ENCODE measurements at regions not wholly inside any gene's neighbourhood (a gene's known extent, or its start where the extent isn't known, plus 50 kb on each side); places are given as distances from the start of the nearest gene placed in this dataset.

DNA sequence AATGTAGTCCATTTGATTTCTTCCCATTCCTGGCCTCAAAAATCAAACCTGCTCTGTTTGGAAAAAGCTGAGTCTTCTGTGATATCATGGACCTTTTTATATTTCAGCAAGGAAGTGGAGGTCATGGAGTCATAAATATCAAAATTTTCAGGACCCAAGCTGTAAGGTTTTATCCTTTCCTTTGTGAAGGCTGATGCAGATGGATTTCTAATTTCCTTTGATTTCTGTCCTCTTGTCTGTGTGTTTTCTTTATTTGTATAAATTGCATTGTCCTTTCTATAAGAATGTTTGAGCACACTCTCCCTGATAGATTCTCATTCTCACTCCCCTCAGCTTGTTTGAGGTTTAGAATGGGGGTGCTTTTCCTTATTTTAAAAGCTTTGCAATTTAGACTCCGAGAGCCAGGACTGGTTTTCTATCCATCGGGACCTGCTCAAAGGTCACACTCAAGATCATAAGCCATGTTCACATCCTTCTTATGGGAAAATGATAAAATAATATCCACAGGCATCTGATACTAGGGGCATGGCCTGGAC lies 127.4 kb upstream of the TMEM161B start:
- ATAC-seq (no peak), DNase-seq (ENCODE audit: low spot score) (no peak)
- Mint-ChIP-seq H3K36me3 (no peaks in the 10 kb centered on the region), H3K4me1 (peaks cover 77% of the 10 kb centered on the region), H3K9me3 (no peaks in the 10 kb centered on the region), H3K27ac (no peak overlapping the region), H3K4me3 (no peak overlapping the region), H3K27me3 (ENCODE audit: low read depth) (peaks cover 6% of the 10 kb centered on the region)
- TF ChIP-seq, protein P1, sequence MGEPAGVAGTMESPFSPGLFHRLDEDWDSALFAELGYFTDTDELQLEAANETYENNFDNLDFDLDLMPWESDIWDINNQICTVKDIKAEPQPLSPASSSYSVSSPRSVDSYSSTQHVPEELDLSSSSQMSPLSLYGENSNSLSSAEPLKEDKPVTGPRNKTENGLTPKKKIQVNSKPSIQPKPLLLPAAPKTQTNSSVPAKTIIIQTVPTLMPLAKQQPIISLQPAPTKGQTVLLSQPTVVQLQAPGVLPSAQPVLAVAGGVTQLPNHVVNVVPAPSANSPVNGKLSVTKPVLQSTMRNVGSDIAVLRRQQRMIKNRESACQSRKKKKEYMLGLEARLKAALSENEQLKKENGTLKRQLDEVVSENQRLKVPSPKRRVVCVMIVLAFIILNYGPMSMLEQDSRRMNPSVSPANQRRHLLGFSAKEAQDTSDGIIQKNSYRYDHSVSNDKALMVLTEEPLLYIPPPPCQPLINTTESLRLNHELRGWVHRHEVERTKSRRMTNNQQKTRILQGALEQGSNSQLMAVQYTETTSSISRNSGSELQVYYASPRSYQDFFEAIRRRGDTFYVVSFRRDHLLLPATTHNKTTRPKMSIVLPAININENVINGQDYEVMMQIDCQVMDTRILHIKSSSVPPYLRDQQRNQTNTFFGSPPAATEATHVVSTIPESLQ (CRISPR knock-in tag; IDR thresholded peaks at IDR 0.05): no peak
- TF ChIP-seq, protein P2, sequence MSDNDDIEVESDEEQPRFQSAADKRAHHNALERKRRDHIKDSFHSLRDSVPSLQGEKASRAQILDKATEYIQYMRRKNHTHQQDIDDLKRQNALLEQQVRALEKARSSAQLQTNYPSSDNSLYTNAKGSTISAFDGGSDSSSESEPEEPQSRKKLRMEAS (CRISPR knock-in tag; IDR thresholded peaks at IDR 0.05): no peak
- TF ChIP-seq, protein P3, sequence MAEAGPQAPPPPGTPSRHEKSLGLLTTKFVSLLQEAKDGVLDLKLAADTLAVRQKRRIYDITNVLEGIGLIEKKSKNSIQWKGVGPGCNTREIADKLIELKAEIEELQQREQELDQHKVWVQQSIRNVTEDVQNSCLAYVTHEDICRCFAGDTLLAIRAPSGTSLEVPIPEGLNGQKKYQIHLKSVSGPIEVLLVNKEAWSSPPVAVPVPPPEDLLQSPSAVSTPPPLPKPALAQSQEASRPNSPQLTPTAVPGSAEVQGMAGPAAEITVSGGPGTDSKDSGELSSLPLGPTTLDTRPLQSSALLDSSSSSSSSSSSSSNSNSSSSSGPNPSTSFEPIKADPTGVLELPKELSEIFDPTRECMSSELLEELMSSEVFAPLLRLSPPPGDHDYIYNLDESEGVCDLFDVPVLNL (CRISPR knock-in tag; IDR thresholded peaks at IDR 0.05; ENCODE audit: borderline replicate concordance, low read depth): no peak
- TF ChIP-seq ARID4B (CRISPR knock-in tag; IDR thresholded peaks at IDR 0.05; ENCODE audit: borderline replicate concordance): no peak
- no peak for TF ChIP-seq GRHL2 (CRISPR knock-in tag; IDR thresholded peaks at IDR 0.05; ENCODE audit: insufficient replicate concordance, severe bottlenecking)
- TF ChIP-seq, protein P4, sequence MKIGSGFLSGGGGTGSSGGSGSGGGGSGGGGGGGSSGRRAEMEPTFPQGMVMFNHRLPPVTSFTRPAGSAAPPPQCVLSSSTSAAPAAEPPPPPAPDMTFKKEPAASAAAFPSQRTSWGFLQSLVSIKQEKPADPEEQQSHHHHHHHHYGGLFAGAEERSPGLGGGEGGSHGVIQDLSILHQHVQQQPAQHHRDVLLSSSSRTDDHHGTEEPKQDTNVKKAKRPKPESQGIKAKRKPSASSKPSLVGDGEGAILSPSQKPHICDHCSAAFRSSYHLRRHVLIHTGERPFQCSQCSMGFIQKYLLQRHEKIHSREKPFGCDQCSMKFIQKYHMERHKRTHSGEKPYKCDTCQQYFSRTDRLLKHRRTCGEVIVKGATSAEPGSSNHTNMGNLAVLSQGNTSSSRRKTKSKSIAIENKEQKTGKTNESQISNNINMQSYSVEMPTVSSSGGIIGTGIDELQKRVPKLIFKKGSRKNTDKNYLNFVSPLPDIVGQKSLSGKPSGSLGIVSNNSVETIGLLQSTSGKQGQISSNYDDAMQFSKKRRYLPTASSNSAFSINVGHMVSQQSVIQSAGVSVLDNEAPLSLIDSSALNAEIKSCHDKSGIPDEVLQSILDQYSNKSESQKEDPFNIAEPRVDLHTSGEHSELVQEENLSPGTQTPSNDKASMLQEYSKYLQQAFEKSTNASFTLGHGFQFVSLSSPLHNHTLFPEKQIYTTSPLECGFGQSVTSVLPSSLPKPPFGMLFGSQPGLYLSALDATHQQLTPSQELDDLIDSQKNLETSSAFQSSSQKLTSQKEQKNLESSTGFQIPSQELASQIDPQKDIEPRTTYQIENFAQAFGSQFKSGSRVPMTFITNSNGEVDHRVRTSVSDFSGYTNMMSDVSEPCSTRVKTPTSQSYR (CRISPR knock-in tag; IDR thresholded peaks at IDR 0.05): no peak
- TF ChIP-seq CBFB (CRISPR knock-in tag; IDR thresholded peaks at IDR 0.05; ENCODE audit: low read depth): no peak
- TF ChIP-seq RELA (CRISPR knock-in tag; IDR thresholded peaks at IDR 0.05; ENCODE audit: borderline replicate concordance): no peak
- no peak for TF ChIP-seq ESRRA (CRISPR knock-in tag; IDR thresholded peaks at IDR 0.05; ENCODE audit: borderline replicate concordance)
- no peak for TF ChIP-seq ATF1 (CRISPR knock-in tag; IDR thresholded peaks at IDR 0.05)
- no peak for TF ChIP-seq NR2C2 (CRISPR knock-in tag; IDR thresholded peaks at IDR 0.05)
- TF ChIP-seq, protein P5, sequence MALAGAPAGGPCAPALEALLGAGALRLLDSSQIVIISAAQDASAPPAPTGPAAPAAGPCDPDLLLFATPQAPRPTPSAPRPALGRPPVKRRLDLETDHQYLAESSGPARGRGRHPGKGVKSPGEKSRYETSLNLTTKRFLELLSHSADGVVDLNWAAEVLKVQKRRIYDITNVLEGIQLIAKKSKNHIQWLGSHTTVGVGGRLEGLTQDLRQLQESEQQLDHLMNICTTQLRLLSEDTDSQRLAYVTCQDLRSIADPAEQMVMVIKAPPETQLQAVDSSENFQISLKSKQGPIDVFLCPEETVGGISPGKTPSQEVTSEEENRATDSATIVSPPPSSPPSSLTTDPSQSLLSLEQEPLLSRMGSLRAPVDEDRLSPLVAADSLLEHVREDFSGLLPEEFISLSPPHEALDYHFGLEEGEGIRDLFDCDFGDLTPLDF (CRISPR knock-in tag; IDR thresholded peaks at IDR 0.05): no peak
- TF ChIP-seq NFE2L1 (CRISPR knock-in tag; IDR thresholded peaks at IDR 0.05): no peak
- no peak for TF ChIP-seq ATF2 (CRISPR knock-in tag; IDR thresholded peaks at IDR 0.05; ENCODE audit: borderline replicate concordance, low read depth)
- TF ChIP-seq NR3C1 (CRISPR knock-in tag; conservative IDR thresholded peaks at IDR 0.05; ENCODE audit: low read depth): no peak
- no peak for TF ChIP-seq PRDM15 (CRISPR knock-in tag; IDR thresholded peaks at IDR 0.05)
- no peak for TF ChIP-seq ZNF671 (CRISPR knock-in tag; IDR thresholded peaks at IDR 0.05)
- no peak for TF ChIP-seq MXD4 (CRISPR knock-in tag; IDR thresholded peaks at IDR 0.05; ENCODE audit: borderline replicate concordance)
- no peak for TF ChIP-seq ZNF232 (CRISPR knock-in tag; IDR thresholded peaks at IDR 0.05)
- TF ChIP-seq CREB1 (CRISPR knock-in tag; IDR thresholded peaks at IDR 0.05): no peak
- CTCF ChIA-PET: no interaction called here
- POLR2A ChIA-PET: no interaction called here
